SK-N-SH (cell line): ENCODE measurements at regions not wholly inside any gene's neighbourhood (a gene's known extent, or its start where the extent isn't known, plus 50 kb on each side); places are given as distances from the start of the nearest gene placed in this dataset.

Experiments
- CTCF ChIA-PET: fragments of 300-600, 350-600 bp; formaldehyde crosslinking; extraction: SDS; loops from one replicate; lab custom pipeline; 2021; lab: Yijun Ruan, JAX
- POLR2A ChIA-PET: fragments of 350-600 bp; sonication (Branson Sonifier 250); formaldehyde crosslinking; extraction: SDS; loops from one replicate; lab custom pipeline; 2020; ENCODE audit warnings: antibody characterized with exemption, inconsistent platforms; lab: Yijun Ruan, JAX
- DNase-seq: peaks from one replicate; pipeline ENCODE4 v3.0.0; 2012
- H2AFZ ChIP-seq: fragments of 200-600 bp; sonication (generic); 2 replicates; pipeline ENCODE4 v1.8.1; 2016; ENCODE audit warnings: antibody characterized with exemption, mild to moderate bottlenecking, low read depth
- H3F3A ChIP-seq: fragments of 200-600 bp; sonication (generic); replicated peaks from 2 replicates; pipeline ENCODE3; 2016; ENCODE audit warnings: antibody characterized with exemption, mild to moderate bottlenecking; ENCODE audit not compliant: insufficient read depth
- H3K27ac ChIP-seq, 2 experiments: fragments of 200-500 bp in 1 of 2; fragments of 200-600 bp in 1 of 2; sonication (Bioruptor generic) in 1 of 2; sonication (generic), shearing (Covaris generic) in 1 of 2; 2 replicates each; pipeline versions ENCODE4 v1.5.1 to v1.6.1; 2014 to 2016; ENCODE audit warnings: low read depth in 2 of 2, inconsistent platforms in 1 of 2, low read length in 1 of 2, mild to moderate bottlenecking in 1 of 2, mixed read lengths in 1 of 2
- H3K27me3 ChIP-seq: fragments of 200-600 bp; sonication (generic), shearing (Covaris generic); 2 replicates; pipeline ENCODE4 v1.6.1; 2016; ENCODE audit warnings: mixed run types; ENCODE audit not compliant: insufficient read depth
- H3K36me3 ChIP-seq, 2 experiments: fragments of 200-500 bp in 1 of 2; fragments of 200-600 bp in 1 of 2; sonication (Bioruptor generic) in 1 of 2; sonication (generic) in 1 of 2; replicated peaks in 1 of 2; 2 replicates each; pipeline versions ENCODE3 to v1.5.1; 2014 to 2016; ENCODE audit warnings: low read length in 1 of 2, mild to moderate bottlenecking in 1 of 2; ENCODE audit not compliant: insufficient read depth in 2 of 2, control insufficient read depth in 1 of 2
- H3K4me1 ChIP-seq, 2 experiments: fragments of 200-500 bp in 1 of 2; fragments of 200-600 bp in 1 of 2; sonication (Bioruptor generic) in 1 of 2; sonication (generic), shearing (Covaris generic) in 1 of 2; 2 replicates each; pipeline versions ENCODE4 v1.5.1 to v1.6.1; 2014 to 2016; ENCODE audit warnings: low read depth in 1 of 2, low read length in 1 of 2, mixed run types in 1 of 2; ENCODE audit not compliant: insufficient read depth in 2 of 2, control insufficient read depth in 1 of 2
- H3K4me2 ChIP-seq: fragments of 200-600 bp; sonication (generic), shearing (Covaris generic); 2 replicates; pipeline ENCODE4 v1.6.1; 2017; ENCODE audit warnings: mixed run types
- H3K4me3 ChIP-seq, 2 experiments: fragments of 200-500 bp in 1 of 2; fragments of 200-600 bp in 1 of 2; sonication (Bioruptor generic) in 1 of 2; sonication (generic), shearing (Covaris generic) in 1 of 2; 2 replicates each; pipeline versions ENCODE4 v1.5.1 to v1.8.1; 2014 to 2016; ENCODE audit warnings: low read depth in 2 of 2, inconsistent platforms in 1 of 2, low read length in 1 of 2, mild to moderate bottlenecking in 1 of 2, mixed read lengths in 1 of 2, moderate library complexity in 1 of 2
- H3K79me2 ChIP-seq: fragments of 200-600 bp; sonication (generic); 2 replicates; pipeline ENCODE4 v1.8.1; 2017; ENCODE audit warnings: mild to moderate bottlenecking; ENCODE audit not compliant: insufficient read depth
- H3K9ac ChIP-seq: fragments of 200-600 bp; sonication (generic); 2 replicates; pipeline ENCODE4 v1.6.1; 2017; ENCODE audit warnings: mixed run types
- H3K9me2 ChIP-seq: fragments of 200-600 bp; sonication (generic); 2 replicates; pipeline ENCODE4 v1.6.1; 2017; ENCODE audit warnings: mixed run types
- H3K9me3 ChIP-seq: fragments of 200-600 bp; sonication (generic); 2 replicates; pipeline ENCODE4 v1.6.1; 2017; ENCODE audit warnings: mixed run types, mild to moderate bottlenecking, moderate library complexity
- H4K20me1 ChIP-seq: fragments of 200-600 bp; sonication (generic); 2 replicates; pipeline ENCODE4 v1.6.1; 2017; ENCODE audit warnings: mild to moderate bottlenecking, mixed run types; ENCODE audit not compliant: insufficient read depth
- CHD2 ChIP-seq: fragments of 150-350 bp; IDR thresholded peaks from 2 replicates; pipeline ENCODE4 v1.6.1; 2018; ENCODE audit warnings: low read length; ENCODE audit not compliant: partially characterized antibody
- MAX ChIP-seq: IDR thresholded peaks from 2 replicates; pipeline ENCODE4 v1.4.0; 2012; ENCODE audit warnings: low read depth
- MEF2A ChIP-seq: IDR thresholded peaks from 2 replicates; pipeline ENCODE4 v1.4.0; 2012; ENCODE audit warnings: low read depth, borderline replicate concordance
- MXI1 ChIP-seq: IDR thresholded peaks from 2 replicates; pipeline ENCODE4 v1.6.1; 2012; ENCODE audit warnings: mild to moderate bottlenecking, low read depth, low read length, improper control_type of control experiment
- NRF1 ChIP-seq: IDR thresholded peaks from 2 replicates; pipeline ENCODE4 v1.6.1; 2012; ENCODE audit warnings: low read depth, mild to moderate bottlenecking, low read length
- RAD21 ChIP-seq: IDR thresholded peaks from 2 replicates; pipeline ENCODE4 v1.6.1; 2012; ENCODE audit warnings: mild to moderate bottlenecking, low read length
- RCOR1 ChIP-seq: fragments of 150-350 bp; IDR thresholded peaks from 2 replicates; pipeline ENCODE4 v1.6.1; 2017; ENCODE audit warnings: antibody characterized with exemption, low read length
- RFX5 ChIP-seq: IDR thresholded peaks from 2 replicates; pipeline ENCODE4 v1.6.1; 2012; ENCODE audit warnings: mild to moderate bottlenecking, improper control_type of control experiment, low read length
- SMC3 ChIP-seq: IDR thresholded peaks from 2 replicates; pipeline ENCODE4 v1.6.1; 2012; ENCODE audit warnings: low read depth, low read length, improper control_type of control experiment
- TCF12 ChIP-seq: IDR thresholded peaks from 2 replicates; pipeline ENCODE4 v1.4.0; 2012
- TEAD4 ChIP-seq: IDR thresholded peaks from 2 replicates; pipeline ENCODE4 v1.4.0; 2012; ENCODE audit warnings: mild to moderate bottlenecking, borderline replicate concordance; ENCODE audit not compliant: insufficient read depth
- USF1 ChIP-seq: IDR thresholded peaks from 2 replicates; pipeline ENCODE4 v1.4.0; 2012; ENCODE audit warnings: low read depth, borderline replicate concordance
- ZBTB33 ChIP-seq: IDR thresholded peaks from 2 replicates; pipeline ENCODE4 v1.4.0; 2012; ENCODE audit warnings: low read depth, borderline replicate concordance
- WGBS: methylation state at CpG from one replicate; pipeline ENCODE4 v1.1.6; 2017; ENCODE audit warnings: low lambda C conversion rate; 5-methylcytosine and 5-hydroxymethylcytosine counted together

- Histone ChIP-seq H3F3A (no peaks in the 10 kb centered on the region), H3K4me3 (no peak overlapping the region), H3K27me3 (no peaks in the 10 kb centered on the region), H3K9ac (no peak overlapping the region), H3K4me2 (no peak overlapping the region), H3K9me2 (no peaks in the 10 kb centered on the region), H3K9me3 (peaks cover 8% of the 10 kb centered on the region; the same call in 1 of the 2 replicates), H2AFZ (no peak overlapping the region), H4K20me1 (no peaks in the 10 kb centered on the region)
- CTCF ChIA-PET, result interaction anchor here (0.8 kb wide), 1 partner anchor 16 kb away, joined by 3 read pairs; no protein-coding TSS in a partner anchor
- POLR2A ChIA-PET, result no interaction called here
- no peak for TF ChIP-seq TCF12
- no peak for TF ChIP-seq RCOR1
- TF ChIP-seq MXI1, result no peak
- no peak for TF ChIP-seq MEF2A
- TF ChIP-seq CHD2, result no peak
- no peak for TF ChIP-seq TEAD4
- no peak for TF ChIP-seq USF1
- TF ChIP-seq NRF1, result no peak
- no peak for TF ChIP-seq RFX5
- TF ChIP-seq, all 33 proteins: peak for 0
- 82% methylated on average over 2 of the region's 2 CpGs for WGBS
- Histone ChIP-seq H3K79me2 (no peaks in the 10 kb centered on the region), H3K27ac (no peak overlapping the region), H3K4me1 (no peaks in the 10 kb centered on the region), H3K36me3 (no peaks in the 10 kb centered on the region)
- no peak for DNase-seq
Observed at GRCh38 chr9:111167341-111167740, 129.1 kb upstream of the LPAR1 start.

- CTCF ChIA-PET, result interaction anchor here (0.6 kb wide), 1 partner anchor 10 kb away, joined by 5 read pairs; no protein-coding TSS in a partner anchor
Observed at GRCh38 chr9:111163716-111164389, 125.6 kb upstream of the LPAR1 start.

More at GRCh38 chr9:111163716-111164389, 125.6 kb upstream of the LPAR1 start:
- H3K27me3 ChIP-seq, result no peaks in the 10 kb centered on the region
- H3K9ac ChIP-seq, result no peak overlapping the region
- no peaks in the 10 kb centered on the region for H4K20me1 ChIP-seq
- no peak overlapping the region for H3K27ac ChIP-seq
- no peaks in the 10 kb centered on the region; a peak in 1 of 4 replicates for H3K4me1 ChIP-seq
- peaks cover 8% of the 10 kb centered on the region; the same call in 1 of the 2 replicates for H3K9me3 ChIP-seq
- no peak overlapping the region for H3K4me3 ChIP-seq
- H3F3A ChIP-seq, result no peaks in the 10 kb centered on the region
- TF ChIP-seq SMC3 (no peak), NRF1 (no peak), RAD21 (no peak), ZBTB33 (no peak), CHD2 (no peak), MAX (no peak), RCOR1 (no peak), MEF2A (no peak)
- H3K4me2 ChIP-seq, result no peak overlapping the region
- DNase-seq, result no peak
- no peaks in the 10 kb centered on the region for H3K9me2 ChIP-seq
- no peaks in the 10 kb centered on the region for H3K79me2 ChIP-seq
- POLR2A ChIA-PET, result no interaction called here
- no peak overlapping the region for H2AFZ ChIP-seq
- 90% methylated on average over 5 of the region's 5 CpGs for WGBS
- no peaks in the 10 kb centered on the region for H3K36me3 ChIP-seq
